Posterior cingulate gyrus (tissue), 11 donors: ENCODE measurements at regions not wholly inside any gene's neighbourhood (a gene's known extent, or its start where the extent isn't known, plus 50 kb on each side); places are given as distances from the start of the nearest gene placed in this dataset.

ENCODE experiments used
- DNase-seq, 10 donors: peaks; one replicate each; pipeline versions ENCODE4 v3.0.0 to v3.0.0-alpha.2; 2020 to 2021; ENCODE audit warnings: mixed read lengths in 3 of 10
- intact Hi-C: fragments of 100-400 bp; cut with DNase I; formaldehyde crosslinking; loops from one replicate; pipeline ENCODE4 v1.15.1; 2023

- peak in 1 of 10 donors; percentile 57 for DNase-seq
- intact Hi-C loops, result no loop called here
Observed at GRCh38 chr5:167008705-167009104, 1282.7 kb upstream of the WWC1 start.

- DNase-seq, result no peak
- intact Hi-C loops, result no loop called here
Observed at GRCh38 chr5:167011196-167011595, 1280.2 kb upstream of the WWC1 start.

DNA sequence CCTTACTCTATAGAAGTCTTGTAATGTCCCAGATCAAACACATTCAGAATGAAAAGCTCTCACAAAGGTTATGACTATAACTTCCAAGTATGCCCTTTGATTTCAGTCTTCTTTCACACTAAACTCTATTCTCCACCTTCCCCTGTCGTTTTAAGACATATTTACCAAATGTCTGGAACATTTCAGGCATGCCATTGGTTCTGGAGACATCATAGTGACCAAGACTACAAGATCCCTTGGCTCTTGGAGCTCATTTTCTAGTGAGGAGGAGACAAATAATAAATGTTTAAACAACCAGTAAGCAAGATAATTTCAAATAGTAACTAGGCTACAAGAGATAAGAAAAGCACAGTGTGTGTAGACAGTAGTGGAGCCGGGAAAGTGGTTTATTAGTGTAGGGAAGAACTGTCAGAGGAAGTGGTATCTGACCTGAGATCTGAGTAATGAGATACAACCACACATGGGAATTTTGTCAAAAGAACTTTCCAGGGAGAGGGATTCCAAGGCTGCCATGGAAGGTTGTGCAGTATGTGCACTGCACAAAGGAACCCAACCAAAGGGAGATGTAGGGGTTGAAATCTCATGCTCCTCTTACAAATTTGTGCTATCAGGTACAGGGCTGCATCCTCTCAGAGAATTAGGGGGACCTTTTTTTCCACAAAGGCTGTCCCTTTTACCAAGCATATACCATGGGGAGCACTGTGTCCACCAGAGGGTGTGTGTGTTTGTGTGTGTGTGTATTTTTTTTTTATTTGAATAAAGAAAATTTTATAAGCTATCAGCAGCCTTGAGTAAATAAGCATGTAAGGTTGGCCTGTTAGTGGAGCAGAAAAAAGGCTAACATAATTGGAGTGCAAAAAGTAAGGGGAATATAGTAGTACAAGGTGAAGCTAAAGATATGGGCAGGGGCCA lies 1279.1 kb upstream of the WWC1 start:
- no peak for DNase-seq
- intact Hi-C loops, result no loop called here

DNA sequence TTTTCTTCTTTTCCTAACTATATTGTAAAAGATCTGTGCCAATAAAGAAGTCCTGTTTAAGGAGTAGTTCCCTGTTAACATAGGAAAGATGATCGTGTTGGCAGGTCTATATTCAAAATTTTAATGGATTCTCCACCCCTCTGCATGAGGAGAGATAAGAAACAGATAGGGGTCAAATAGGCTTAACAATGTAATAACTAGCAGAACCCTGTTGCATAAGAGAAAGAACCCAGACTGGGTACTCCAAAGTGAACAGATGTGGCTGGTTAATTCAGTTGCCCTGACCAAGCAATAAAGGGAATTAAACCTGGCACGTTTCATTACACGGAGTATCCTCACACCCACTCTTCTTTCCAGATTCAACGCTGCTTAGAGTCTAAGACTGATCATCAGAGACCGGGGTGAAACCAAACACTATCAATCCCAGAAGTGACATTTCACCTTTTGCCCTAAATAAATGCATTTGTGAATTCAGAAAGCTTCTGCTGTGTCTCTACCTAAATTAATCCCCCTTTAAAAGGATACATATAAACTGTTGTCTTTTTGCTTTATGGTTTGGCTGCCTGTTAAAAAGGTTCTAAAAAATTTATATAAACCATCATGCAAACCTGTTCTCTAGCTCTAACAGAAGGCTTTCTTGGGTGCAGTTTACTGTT lies 1276.9 kb upstream of the WWC1 start:
- DNase-seq, result no peak
- intact Hi-C loops, result no loop called here

DNA sequence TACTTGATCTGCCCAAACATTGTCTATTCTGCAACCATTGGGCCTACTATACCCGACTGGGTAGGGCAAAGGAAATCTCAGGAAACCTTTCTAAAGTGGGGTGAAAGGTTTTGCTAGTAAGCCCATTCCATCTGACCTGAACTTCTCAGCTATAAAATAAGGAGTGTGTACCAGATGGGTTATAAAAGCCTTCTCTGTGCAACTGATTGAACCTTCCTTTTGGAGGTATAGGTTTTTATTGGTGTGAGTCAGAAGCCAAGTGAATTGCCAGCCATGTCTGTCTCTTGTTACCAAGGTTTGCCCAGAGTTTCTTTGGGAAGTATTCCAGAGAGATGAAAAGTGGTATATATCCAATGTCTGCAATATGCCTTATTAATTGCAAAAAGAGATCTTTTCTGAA lies 1271.0 kb upstream of the WWC1 start:
- no peak for DNase-seq
- intact Hi-C loops, result no loop called here

DNA sequence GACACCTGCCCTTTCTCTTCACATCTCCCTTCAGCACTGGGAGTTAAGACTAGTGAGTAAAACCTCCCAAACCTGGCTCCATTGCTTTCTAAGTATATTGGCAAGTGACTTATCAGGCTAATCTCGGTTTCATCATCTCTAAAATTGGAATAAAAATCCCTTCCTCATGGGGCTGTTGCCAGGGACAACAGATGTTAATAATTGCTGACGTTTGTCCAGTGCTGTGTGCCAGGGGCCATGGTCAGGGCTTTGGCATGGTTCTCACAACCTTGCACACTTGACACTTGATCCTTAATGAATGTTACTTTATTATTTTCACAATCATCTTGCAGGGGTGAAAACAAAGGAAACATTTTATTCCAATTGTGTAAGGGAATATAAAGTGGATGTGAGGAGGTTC lies 1262.0 kb upstream of the WWC1 start:
- DNase-seq, result no peak
- intact Hi-C loops, result no loop called here

- DNase-seq, result no peak
- intact Hi-C loops, result no loop called here
Observed at GRCh38 chr5:167030500-167031120, 1260.8 kb upstream of the WWC1 start.

DNA sequence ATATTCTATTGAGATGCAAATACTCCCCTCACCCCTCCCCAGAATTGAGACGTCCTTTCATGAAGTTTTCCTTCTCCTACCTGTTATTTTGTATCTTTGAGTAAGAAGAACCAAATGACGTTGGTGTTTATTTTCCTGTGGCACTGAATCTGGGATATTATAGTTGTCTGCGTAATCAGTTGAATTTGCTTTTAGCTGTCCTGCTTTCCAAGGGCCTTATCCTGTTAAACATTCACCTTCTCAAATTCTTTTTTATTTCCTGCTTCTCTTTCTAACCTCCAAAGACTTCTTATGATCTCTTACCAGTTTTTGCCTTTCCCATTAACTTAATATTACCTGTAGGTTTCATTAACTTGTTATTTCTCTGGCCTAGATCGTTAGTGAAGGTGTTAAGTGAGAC lies 1254.9 kb upstream of the WWC1 start:
- intact Hi-C loops, result no loop called here
- no peak for DNase-seq

- peak in 1 of 10 donors; percentile 21 for DNase-seq
- intact Hi-C loops, result loop anchor here (5.0 kb wide), 1 partner anchor 1417 kb away; no protein-coding TSS in a partner anchor
Observed at GRCh38 chr5:167049043-167049663, 1242.3 kb upstream of the WWC1 start.

DNA sequence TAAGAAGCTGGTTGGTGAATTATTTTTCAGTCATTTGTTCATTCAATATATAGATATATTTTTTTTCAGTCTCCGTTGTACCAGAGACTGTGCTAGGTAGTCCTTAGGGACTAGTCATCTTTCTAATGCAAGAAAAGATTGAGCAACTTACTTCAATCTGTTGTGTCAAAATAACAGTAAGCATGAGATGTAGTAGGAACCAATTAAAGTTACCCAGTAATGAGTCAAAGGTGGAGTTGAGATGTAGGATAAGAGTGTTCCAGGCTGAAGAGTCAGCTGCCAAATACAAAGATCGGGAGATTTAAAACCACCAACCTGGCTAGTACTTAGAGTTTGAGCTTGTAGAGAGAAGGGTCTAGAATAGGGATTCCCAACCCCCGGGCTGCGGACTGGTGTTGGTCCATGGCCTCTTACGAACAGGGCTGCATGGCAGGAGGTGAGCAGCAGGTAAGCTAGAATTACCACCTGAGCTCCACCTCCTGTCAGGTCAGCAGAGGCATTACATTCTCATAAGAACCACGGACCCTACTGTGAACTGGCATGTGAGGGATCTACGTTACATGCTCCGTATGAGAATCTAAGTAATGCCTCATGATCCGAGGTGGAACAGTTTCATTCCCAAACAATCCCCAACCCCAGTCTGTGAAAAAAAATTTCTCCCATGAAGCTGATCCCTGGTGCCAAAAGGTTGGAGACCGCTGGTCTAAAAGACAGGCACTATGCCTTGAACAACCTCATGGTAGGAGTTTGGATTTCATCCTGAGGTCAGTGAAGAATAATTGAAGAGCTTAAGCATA lies 1241.5 kb upstream of the WWC1 start:
- no peak for DNase-seq
- intact Hi-C loops, result loop anchor here (5.0 kb wide), 1 partner anchor 1418 kb away; no protein-coding TSS in a partner anchor

DNA sequence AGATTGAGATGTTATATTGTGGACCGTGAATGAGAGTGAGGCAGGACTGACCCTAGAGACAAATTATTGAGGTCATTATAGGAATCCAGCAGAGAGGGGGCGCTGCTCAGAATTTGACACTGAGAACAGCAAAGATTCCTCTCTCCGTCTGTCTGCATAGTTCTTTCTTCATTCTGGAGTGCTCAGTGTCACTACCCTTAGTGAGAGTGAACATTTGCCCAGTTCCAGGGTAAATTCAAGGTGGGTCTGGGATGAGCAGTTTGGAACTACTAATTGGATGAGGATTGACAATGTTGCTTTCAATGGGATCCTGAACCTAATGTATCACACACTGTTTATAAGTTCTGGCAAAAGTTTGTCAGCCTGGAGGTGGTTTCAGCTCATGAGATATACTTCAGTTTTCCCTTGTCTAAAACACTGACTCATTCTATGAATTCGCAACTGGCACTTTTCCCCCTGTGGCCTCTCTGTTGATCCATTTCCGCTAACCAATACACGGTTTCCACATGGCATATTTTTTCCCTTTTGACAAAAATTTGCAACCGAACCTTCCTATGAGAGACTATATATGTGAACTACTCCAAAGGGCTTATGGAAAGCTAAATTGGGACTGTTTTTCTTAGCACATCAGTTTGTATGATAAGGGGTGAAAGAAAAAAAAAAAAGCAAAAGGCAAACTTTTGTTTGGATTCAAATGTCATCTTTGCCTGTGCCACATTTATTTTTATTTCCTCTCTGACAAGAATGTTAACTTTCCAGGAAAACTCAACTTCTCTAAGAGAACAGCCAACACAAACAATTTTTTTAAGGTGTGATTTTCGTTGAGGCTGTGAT lies 1240.7 kb upstream of the WWC1 start:
- intact Hi-C loops, result no loop called here
- DNase-seq, result no peak

GRCh38 chr5:167051402-167051768 lies 1240.1 kb upstream of the WWC1 start:
- DNase-seq, result no peak
- intact Hi-C loops, result no loop called here

GRCh38 chr5:167052791-167053190 lies 1238.7 kb upstream of the WWC1 start:
- no peak for DNase-seq
- intact Hi-C loops, result no loop called here

DNA sequence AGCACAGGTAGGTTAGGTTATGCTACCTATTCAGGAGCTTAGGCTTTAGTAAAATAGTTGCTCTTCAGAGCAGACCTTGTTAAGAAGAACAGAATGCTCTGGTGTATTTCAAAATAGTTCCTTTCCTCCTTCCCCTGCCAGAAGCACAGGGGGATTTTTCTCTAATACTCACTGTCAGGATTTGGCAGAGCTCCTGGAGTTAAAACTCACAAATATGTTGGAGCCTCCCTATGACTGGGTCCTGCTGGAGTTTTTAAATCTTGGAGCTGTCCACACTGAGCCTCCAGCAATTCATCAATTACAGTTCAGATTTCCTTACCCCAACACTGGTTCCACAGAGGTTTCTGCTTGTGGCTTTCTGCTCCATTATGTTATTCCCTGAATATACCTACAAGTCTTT lies 1233.8 kb upstream of the WWC1 start:
- DNase-seq, result no peak
- intact Hi-C loops, result no loop called here

- intact Hi-C loops, result no loop called here
Observed at GRCh38 chr5:167061695-167062094, 1229.8 kb upstream of the WWC1 start.

GRCh38 chr5:167063116-167063515 lies 1228.3 kb upstream of the WWC1 start:
- intact Hi-C loops, result no loop called here
- no peak for DNase-seq

More at GRCh38 chr5:167061695-167062094, 1229.8 kb upstream of the WWC1 start:
- DNase-seq, result no peak

DNA sequence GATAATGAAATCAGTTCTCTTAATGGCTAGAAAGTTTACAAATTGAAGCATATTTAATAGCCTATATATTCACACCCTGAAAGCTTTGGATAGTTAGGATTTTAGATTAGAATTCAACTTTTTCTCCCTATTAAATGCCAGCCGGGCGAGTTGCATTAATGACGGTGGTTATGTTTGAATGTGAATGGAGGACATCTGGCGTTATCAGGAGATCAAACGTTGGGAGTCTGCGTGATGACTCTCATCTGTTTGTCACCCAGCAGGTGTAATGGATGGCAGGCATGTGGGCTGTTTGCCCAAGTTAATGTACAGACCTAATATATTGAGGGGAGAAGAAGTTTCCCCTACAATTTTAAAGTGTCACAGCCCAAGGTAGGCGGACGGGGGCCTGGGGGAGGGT lies 1227.7 kb upstream of the WWC1 start:
- no peak for DNase-seq
- intact Hi-C loops, result no loop called here

DNA sequence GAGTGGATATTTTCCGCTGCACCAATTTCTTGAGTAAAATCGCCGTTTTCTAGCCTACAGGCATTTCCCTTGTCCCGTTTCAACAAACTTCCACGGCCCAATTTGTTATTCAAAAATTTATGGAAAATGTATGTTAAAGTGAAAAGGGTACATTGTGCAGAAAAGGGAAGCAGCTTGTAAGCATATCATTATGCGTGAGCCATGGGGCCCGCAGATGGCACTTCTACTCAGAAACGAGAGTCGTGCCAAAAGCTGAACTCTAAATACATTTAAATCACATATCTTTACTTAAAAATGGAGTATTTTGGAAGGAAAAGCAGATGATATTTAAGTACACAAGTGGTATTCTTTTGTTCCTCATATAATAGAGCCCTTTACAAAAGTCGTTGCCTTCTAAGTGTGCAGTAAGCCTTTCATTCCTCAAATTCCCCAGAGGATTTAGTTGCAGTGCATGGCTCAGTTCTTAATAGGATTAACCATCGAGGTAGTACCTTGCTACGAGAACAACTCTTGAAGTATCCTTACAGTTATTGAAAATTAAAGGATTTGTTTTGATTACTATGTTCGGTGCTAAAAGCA lies 1227.2 kb upstream of the WWC1 start:
- intact Hi-C loops, result no loop called here
- peak in 6 of 10 donors; percentile 11 to 81 (median 47) for DNase-seq

DNA sequence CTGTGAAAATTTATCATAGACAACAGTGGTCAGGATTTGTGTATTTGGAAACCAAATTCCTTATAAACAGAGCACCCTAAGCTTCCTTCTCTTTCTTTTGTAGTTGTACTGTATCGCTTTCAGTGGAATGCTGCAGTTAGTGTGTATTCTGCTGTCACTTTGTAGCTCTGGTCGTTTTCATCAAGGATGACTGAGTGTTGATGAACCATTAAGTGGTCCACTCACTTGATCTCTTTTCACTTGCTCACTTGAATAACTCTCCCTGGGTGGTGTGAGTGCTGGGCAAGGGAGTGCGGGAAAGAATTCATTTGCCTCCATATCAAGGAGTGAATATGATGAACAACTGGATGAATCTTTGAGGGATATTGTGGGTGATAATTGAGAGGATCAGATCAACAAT lies 1225.7 kb upstream of the WWC1 start:
- no peak for DNase-seq
- intact Hi-C loops, result no loop called here
